GM12891 (cell line): ENCODE measurements at regions not wholly inside any gene's neighbourhood (a gene's known extent, or its start where the extent isn't known, plus 50 kb on each side); places are given as distances from the start of the nearest gene placed in this dataset.

Experiments
- DNase-seq: peaks from one replicate; pipeline ENCODE4 v3.0.0; 2011; ENCODE audit warnings: low spot score; ENCODE audit not compliant: insufficient read length
- FAIRE-seq: peaks from 2 replicates; lab custom pipeline; 2011; peaks lifted over from hg19 to GRCh38; lab: Jason Lieb, UNC
- PAX5 ChIP-seq: IDR thresholded peaks from 2 replicates; pipeline ENCODE4 v1.6.1; 2011; ENCODE audit warnings: low read length, moderate library complexity, mild to moderate bottlenecking; ENCODE audit not compliant: insufficient read depth, severe bottlenecking
- POLR2A ChIP-seq: IDR thresholded peaks from 2 replicates; pipeline ENCODE4 v1.6.1; 2011; ENCODE audit warnings: low read depth, low read length, control low read depth
- POLR2AphosphoS5 ChIP-seq: IDR thresholded peaks from 2 replicates; pipeline ENCODE4 v1.6.1; 2011; ENCODE audit warnings: low read depth, low read length, control low read depth
- POU2F2 ChIP-seq: IDR thresholded peaks from 2 replicates; pipeline ENCODE4 v1.6.1; 2011; ENCODE audit warnings: low read depth, mild to moderate bottlenecking, control low read depth, low read length, moderate library complexity
- SPI1 ChIP-seq: IDR thresholded peaks from 2 replicates; pipeline ENCODE4 v1.6.1; 2011; ENCODE audit warnings: low read depth, low read length, control low read depth
- TAF1 ChIP-seq: IDR thresholded peaks from 2 replicates; pipeline ENCODE4 v1.6.1; 2011; ENCODE audit warnings: low read depth, low read length, control low read depth

GRCh38 chrX:16458208-16458607 is 191.8 kb upstream of the S100G start:
- DNase-seq (no peak), FAIRE-seq (no peak)
- TF ChIP-seq POLR2AphosphoS5 (no peak), POLR2A (no peak), SPI1 (no peak), POU2F2 (no peak), TAF1 (no peak), PAX5 (no peak)

GRCh38 chrX:16459008-16459407 is 190.9 kb upstream of the S100G start:
- FAIRE-seq = no peak
- DNase-seq = no peak
- TF ChIP-seq TAF1 = no peak
- no peak for TF ChIP-seq POU2F2
- no peak for TF ChIP-seq POLR2AphosphoS5

GRCh38 chrX:16461968-16462367 is 188.0 kb upstream of the S100G start:
- TF ChIP-seq PAX5 = no peak
- no peak for TF ChIP-seq POLR2A
- TF ChIP-seq TAF1 = no peak
- no peak for TF ChIP-seq POU2F2
- TF ChIP-seq SPI1 = no peak
- TF ChIP-seq POLR2AphosphoS5 = no peak
- FAIRE-seq (no peak), DNase-seq (no peak)

GRCh38 chrX:16462912-16463311 is 187.0 kb upstream of the S100G start:
- FAIRE-seq (no peak), DNase-seq (no peak)
- TF ChIP-seq POLR2AphosphoS5 (no peak), POU2F2 (no peak), SPI1 (no peak), PAX5 (no peak), TAF1 (no peak), POLR2A (no peak)

DNA sequence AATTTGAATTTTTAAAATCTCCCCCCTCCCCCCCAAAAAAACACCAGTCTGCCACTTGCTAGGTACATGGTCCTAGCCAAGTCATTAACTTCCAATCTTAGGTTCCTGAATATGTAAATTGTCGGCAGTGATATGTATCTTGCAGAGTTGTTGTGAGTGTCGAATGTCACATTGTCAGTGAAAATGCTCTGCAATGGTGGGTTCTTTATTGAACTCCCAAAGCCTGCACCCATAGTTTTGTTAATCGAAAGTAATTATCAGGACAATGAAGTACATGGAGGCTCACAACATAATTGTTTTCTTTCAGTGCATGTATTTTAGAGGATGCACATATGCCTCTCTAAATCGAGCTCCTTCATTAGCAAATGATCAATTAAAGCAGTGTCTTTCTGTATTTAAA is 185.6 kb upstream of the S100G start:
- DNase-seq = no peak
- TF ChIP-seq POLR2AphosphoS5 (no peak), POU2F2 (no peak), POLR2A (no peak), TAF1 (no peak), PAX5 (no peak), SPI1 (no peak)

GRCh38 chrX:16465081-16465876 is 184.7 kb upstream of the S100G start:
- FAIRE-seq (no peak), DNase-seq (no peak)
- TF ChIP-seq POLR2AphosphoS5 (no peak), PAX5 (no peak), SPI1 (no peak), POLR2A (no peak), TAF1 (no peak), POU2F2 (no peak)

More for the DNA sequence above, 185.6 kb upstream of the S100G start:
- FAIRE-seq = no peak

GRCh38 chrX:16466640-16467432 is 183.1 kb upstream of the S100G start:
- DNase-seq (no peak), FAIRE-seq (no peak)

DNA sequence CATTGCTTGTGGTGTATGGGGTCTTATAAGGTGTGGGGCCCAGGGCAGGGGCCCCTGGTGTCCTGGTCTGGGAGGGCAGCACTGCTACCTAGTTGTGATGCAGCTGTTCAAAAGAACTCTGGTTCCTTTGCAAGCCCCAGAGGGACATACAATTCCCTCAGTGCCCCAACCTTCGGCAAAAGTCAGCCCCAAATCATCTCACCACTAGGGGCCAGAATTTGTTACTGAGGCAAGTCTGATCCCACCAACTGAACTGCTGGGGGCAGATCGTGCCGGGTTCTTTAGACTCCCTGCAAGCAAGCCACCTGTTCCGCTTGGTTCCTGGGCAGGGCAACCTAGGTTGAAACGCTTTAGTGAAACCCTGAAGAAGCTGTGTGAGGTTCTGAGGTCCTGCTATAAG is 180.1 kb upstream of the S100G start:
- FAIRE-seq (no peak), DNase-seq (no peak)

More at GRCh38 chrX:16466640-16467432, 183.1 kb upstream of the S100G start:
- TF ChIP-seq POU2F2 = no peak
- TF ChIP-seq PAX5 = no peak
- no peak for TF ChIP-seq POLR2AphosphoS5
- TF ChIP-seq TAF1 = no peak
- TF ChIP-seq POLR2A = no peak
- no peak for TF ChIP-seq SPI1

GRCh38 chrX:16472345-16472744 is 177.6 kb upstream of the S100G start:
- no peak for TF ChIP-seq POU2F2
- no peak for TF ChIP-seq POLR2AphosphoS5
- TF ChIP-seq TAF1 = no peak
- no peak for TF ChIP-seq SPI1
- no peak for TF ChIP-seq POLR2A
- no peak for TF ChIP-seq PAX5
- DNase-seq = no peak
- no peak for FAIRE-seq

More for the DNA sequence above, 180.1 kb upstream of the S100G start:
- TF ChIP-seq TAF1 = no peak
- TF ChIP-seq PAX5 = no peak
- no peak for TF ChIP-seq POLR2AphosphoS5
- TF ChIP-seq SPI1 = no peak

GRCh38 chrX:16474511-16474910 is 175.4 kb upstream of the S100G start:
- FAIRE-seq = no peak
- TF ChIP-seq TAF1 = no peak
- no peak for TF ChIP-seq POLR2AphosphoS5
- no peak for TF ChIP-seq PAX5
- no peak for TF ChIP-seq SPI1
- TF ChIP-seq POU2F2 = no peak
- TF ChIP-seq POLR2A = no peak
- DNase-seq = no peak
